RPMI8226 (cell line): ENCODE measurements at regions not wholly inside any gene's neighbourhood (a gene's known extent, or its start where the extent isn't known, plus 50 kb on each side); places are given as distances from the start of the nearest gene placed in this dataset.
A peak's percentile ranks its signal among the peaks of the same experiment; 100 is the strongest.

ENCODE experiments used
- DNase-seq: peaks from one replicate; pipeline ENCODE4 v3.0.0-alpha.2; 2015

- no peak for DNase-seq
Measured at GRCh38 chr6:48197941-48198340, 86.9 kb upstream of the PTCHD4 start.

GRCh38 chr6:48194596-48195295 lies 83.7 kb upstream of the PTCHD4 start:
- peak; percentile 19 for DNase-seq

- DNase-seq: no peak
Measured at GRCh38 chr6:48188158-48188557, 77.2 kb upstream of the PTCHD4 start.

GRCh38 chr6:48186746-48187145 lies 75.7 kb upstream of the PTCHD4 start:
- no peak for DNase-seq

DNA sequence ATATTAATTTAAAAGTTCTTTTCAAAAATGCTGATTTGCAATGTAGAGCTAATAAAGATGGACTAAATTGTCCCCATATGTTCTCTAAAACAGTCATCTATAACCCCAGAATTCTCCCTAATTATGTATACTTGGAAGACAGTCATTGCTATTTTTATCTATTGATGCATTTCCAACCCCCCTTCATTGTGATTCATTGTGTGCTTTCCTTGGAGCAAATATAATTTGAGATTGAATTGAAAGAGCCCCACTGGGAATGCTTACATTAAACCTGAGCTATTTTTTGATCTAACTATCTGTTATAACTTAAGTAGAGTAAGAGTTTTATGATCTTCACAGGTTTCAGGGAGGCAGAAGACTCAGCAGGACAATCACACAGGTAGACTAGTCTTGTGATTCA lies 73.7 kb upstream of the PTCHD4 start:
- no peak for DNase-seq

DNA sequence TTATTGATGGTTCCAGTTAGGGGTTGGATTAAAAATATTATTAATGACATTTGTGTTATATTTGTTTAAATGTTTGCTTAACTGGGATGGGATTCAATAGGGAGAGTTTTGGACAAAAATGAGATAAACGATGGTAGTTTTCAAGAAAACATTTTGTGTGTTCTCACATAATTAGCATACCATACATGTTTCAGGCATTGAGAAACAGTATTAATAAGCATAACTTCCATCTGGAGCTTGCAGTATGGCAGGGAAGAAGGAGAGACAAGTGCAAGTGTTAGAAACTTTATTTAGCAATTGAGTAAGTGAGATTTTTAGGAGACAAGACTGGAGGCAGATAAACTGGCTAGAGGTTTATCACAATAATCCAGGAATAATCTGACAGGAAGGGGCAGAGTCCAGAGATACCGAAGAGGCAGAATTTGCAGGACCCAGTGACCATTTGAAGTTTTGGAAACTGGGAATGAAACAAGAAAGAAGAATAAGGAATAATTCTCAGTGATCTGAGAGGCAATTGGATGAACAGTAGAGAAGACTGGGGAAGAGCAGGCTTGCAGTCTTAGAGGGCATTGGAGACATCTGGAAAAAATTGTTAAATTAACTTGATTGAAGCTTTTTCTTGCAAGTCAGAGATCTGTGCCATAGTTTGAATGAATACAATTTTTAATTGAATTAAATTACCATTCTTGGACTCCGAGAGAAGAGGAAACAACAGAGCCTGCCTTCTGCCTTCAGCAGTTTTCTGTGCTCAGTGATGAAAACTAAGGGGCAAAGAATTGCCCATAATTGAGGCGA lies 73.0 kb upstream of the PTCHD4 start:
- DNase-seq: no peak

DNA sequence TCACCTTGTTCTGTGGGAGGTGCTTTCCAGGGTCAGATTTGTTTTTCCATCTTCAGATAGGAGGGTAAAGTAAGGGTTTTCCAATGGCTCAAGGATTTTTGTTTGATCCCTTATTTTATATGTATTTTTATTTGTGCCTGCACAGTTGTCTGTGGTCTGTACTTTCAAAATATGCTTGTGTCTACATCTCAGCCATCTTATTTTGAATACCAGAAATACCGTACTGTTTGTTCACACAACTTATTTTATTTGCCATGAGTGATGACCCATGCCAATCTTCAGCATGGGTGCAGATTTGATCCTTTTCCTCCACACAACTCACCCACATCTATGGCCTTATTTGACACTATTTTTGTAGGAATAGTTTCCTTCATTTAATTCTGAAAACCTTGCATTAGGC lies 72.2 kb upstream of the PTCHD4 start:
- no peak for DNase-seq

DNA sequence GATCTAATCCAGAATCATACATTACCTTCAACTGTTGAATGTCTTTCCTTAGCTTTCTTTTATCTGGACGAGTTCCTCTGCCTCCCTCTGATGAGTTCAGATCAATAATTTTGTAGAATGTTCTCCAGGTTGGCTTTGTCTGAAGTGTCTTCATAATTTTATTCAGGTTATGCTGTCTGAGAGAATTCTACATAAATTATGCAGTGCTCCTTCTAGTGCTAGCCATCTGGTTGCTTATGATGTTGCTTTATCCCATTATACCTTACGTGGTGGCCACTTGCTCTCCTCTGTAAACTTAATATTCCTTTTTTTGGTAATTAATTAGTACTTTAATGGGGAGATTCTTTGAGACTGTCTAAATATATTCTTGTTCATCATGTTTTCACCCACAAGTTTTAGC lies 67.7 kb upstream of the PTCHD4 start:
- no peak for DNase-seq

GRCh38 chr6:48177786-48178185 lies 66.8 kb upstream of the PTCHD4 start:
- no peak for DNase-seq

DNA sequence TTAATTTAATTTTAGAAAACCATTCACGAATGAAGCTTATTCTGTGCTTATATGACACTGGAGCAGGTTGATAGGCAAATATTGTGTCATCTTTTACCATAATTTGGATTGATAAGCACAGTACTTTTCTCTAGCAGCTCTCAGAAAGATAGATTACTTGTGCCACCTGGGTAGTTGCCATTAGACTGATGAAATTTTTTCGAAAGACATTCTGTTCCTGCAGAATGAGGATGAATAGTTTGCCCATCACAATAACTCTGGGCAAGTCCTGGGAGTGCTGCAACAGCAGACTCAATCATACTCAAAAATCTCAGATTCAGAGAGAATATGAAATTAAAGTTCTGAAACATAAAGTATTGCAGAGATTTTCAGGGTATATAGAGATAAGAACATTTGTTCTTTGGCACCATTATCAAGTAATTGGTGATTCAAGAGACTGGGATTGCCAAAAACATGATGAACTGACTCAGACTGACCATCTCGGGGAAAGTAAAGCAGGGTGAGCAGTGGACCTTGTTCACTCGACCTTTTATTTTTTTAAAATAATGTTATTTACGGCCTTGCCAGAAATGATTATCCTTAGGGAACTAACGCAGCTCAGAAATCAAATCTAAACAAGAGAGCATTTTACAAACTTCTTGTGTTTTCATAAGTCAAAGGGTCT lies 65.8 kb upstream of the PTCHD4 start:
- DNase-seq: no peak

- DNase-seq: no peak
Measured at GRCh38 chr6:48169635-48170034, 58.6 kb upstream of the PTCHD4 start.
